Neural progenitor cell (in vitro differentiated cells): ENCODE measurements at regions not wholly inside any gene's neighbourhood (a gene's known extent, or its start where the extent isn't known, plus 50 kb on each side); places are given as distances from the start of the nearest gene placed in this dataset.

ENCODE experiments used
- DNase-seq: peaks from one replicate; pipeline ENCODE4 v3.0.0-alpha.2; 2016; ENCODE audit warnings: low spot score
- H2AFZ ChIP-seq: fragments of 200-600 bp; sonication (generic); replicated peaks from 2 replicates; pipeline ENCODE4 v1.6.1; 2016; ENCODE audit warnings: antibody characterized with exemption
- H3F3A ChIP-seq: fragments of 200-600 bp; sonication (generic); 2 replicates; pipeline ENCODE4 v1.6.1; 2016; ENCODE audit warnings: antibody characterized with exemption, low read depth
- H3K27ac ChIP-seq: fragments of 200-600 bp; sonication (generic); 2 replicates; pipeline ENCODE4 v1.5.1; 2016; ENCODE audit warnings: mild to moderate bottlenecking
- H3K27me3 ChIP-seq: fragments of 200-600 bp; sonication (generic); 2 replicates; pipeline ENCODE4 v1.6.1; 2016; ENCODE audit warnings: mild to moderate bottlenecking, moderate library complexity
- H3K36me3 ChIP-seq: fragments of 200-600 bp; sonication (generic); 2 replicates; pipeline ENCODE4 v1.5.1; 2016
- H3K4me1 ChIP-seq: fragments of 200-600 bp; sonication (generic); 2 replicates; pipeline ENCODE4 v1.6.1; 2016; ENCODE audit warnings: mixed run types
- H3K4me2 ChIP-seq: fragments of 200-600 bp; sonication (generic); 2 replicates; pipeline ENCODE4 v1.6.1; 2016
- H3K4me3 ChIP-seq: fragments of 200-600 bp; sonication (generic); 2 replicates; pipeline ENCODE4 v1.5.1; 2016
- H3K79me2 ChIP-seq: fragments of 200-600 bp; sonication (generic); 2 replicates; pipeline ENCODE4 v1.6.1; 2016; ENCODE audit warnings: low read depth
- H3K9ac ChIP-seq: fragments of 200-600 bp; sonication (generic); 2 replicates; pipeline ENCODE4 v1.6.1; 2016
- H3K9me3 ChIP-seq: fragments of 200-600 bp; sonication (generic); 2 replicates; pipeline ENCODE4 v1.5.1; 2016; ENCODE audit warnings: low read depth
- H4K20me1 ChIP-seq: fragments of 200-600 bp; sonication (generic); 2 replicates; pipeline ENCODE4 v1.6.1; 2016; ENCODE audit warnings: low read depth
- H3K27ac Mint-ChIP-seq: 3 replicates; pipeline ENCODE4 v1.8.0; 2021; ENCODE audit warnings: mixed read lengths
- H3K27me3 Mint-ChIP-seq: 2 replicates; pipeline ENCODE4 v1.8.0; 2022; ENCODE audit warnings: low read depth, mild to moderate bottlenecking, inconsistent platforms, moderate library complexity, mixed read lengths; ENCODE audit not compliant: insufficient read depth
- H3K36me3 Mint-ChIP-seq: 3 replicates; pipeline ENCODE4 v1.8.0; 2021; ENCODE audit warnings: mixed read lengths
- H3K4me1 Mint-ChIP-seq: 3 replicates; pipeline ENCODE4 v1.8.0; 2021; ENCODE audit warnings: mixed read lengths
- H3K4me3 Mint-ChIP-seq: 3 replicates; pipeline ENCODE4 v1.8.0; 2021; ENCODE audit warnings: mild to moderate bottlenecking, moderate library complexity, mixed read lengths
- H3K9me3 Mint-ChIP-seq: 3 replicates; pipeline ENCODE4 v1.8.0; 2020; ENCODE audit warnings: mixed read lengths
- CTCF ChIP-seq: fragments of 200-600 bp; sonication (generic); IDR thresholded peaks from 2 replicates; pipeline ENCODE4 v1.5.1; 2017; ENCODE audit warnings: antibody characterized with exemption, mild to moderate bottlenecking
- EZH2 ChIP-seq: fragments of 200-600 bp; sonication (generic); IDR thresholded peaks from 2 replicates; pipeline ENCODE4 v1.6.1; 2017; ENCODE audit warnings: antibody characterized with exemption, mild to moderate bottlenecking, moderate library complexity
- EZH2phosphoT487 ChIP-seq: fragments of 200-600 bp; sonication (generic); IDR thresholded peaks from 2 replicates; pipeline ENCODE4 v1.6.1; 2017; ENCODE audit warnings: antibody characterized with exemption

GRCh38 chr9:115922444-115922843 lies 231.1 kb upstream of the PAPPA start:
- no peaks in the 10 kb centered on the region for H3F3A ChIP-seq
- H3K79me2 ChIP-seq: no peaks in the 10 kb centered on the region
- no peak overlapping the region for H3K4me3 ChIP-seq
- no peak overlapping the region for H3K9ac ChIP-seq
- Mint-ChIP-seq H3K36me3 (no peaks in the 10 kb centered on the region), H3K4me1 (no peaks in the 10 kb centered on the region), H3K4me3 (no peak overlapping the region), H3K9me3 (peaks cover 3% of the 10 kb centered on the region), H3K27ac (no peak overlapping the region), H3K27me3 (no peaks in the 10 kb centered on the region)
- H4K20me1 ChIP-seq: no peaks in the 10 kb centered on the region
- TF ChIP-seq EZH2 (no peak), EZH2phosphoT487 (no peak), CTCF (no peak)
- H3K27ac ChIP-seq: no peak overlapping the region
- DNase-seq: no peak
- H3K4me2 ChIP-seq: no peak overlapping the region
- peaks cover 5% of the 10 kb centered on the region for H3K9me3 ChIP-seq
- no peaks in the 10 kb centered on the region for H3K4me1 ChIP-seq
- H3K36me3 ChIP-seq: no peaks in the 10 kb centered on the region
- no peaks in the 10 kb centered on the region for H3K27me3 ChIP-seq
- no peak overlapping the region for H2AFZ ChIP-seq

- TF ChIP-seq CTCF (no peak), EZH2phosphoT487 (no peak), EZH2 (no peak)
- H3K27ac ChIP-seq: no peak overlapping the region
- no peaks in the 10 kb centered on the region for H3K36me3 Mint-ChIP-seq
Measured at GRCh38 chr9:115923410-115923809, 230.2 kb upstream of the PAPPA start.

GRCh38 chr9:115923903-115924668 lies 229.5 kb upstream of the PAPPA start:
- H3K79me2 ChIP-seq: no peaks in the 10 kb centered on the region
- no peaks in the 10 kb centered on the region for H3K36me3 ChIP-seq
- H3K4me1 ChIP-seq: no peaks in the 10 kb centered on the region
- no peaks in the 10 kb centered on the region for H3F3A ChIP-seq
- no peak overlapping the region for H2AFZ ChIP-seq
- no peak for DNase-seq
- TF ChIP-seq EZH2phosphoT487 (no peak), EZH2 (no peak), CTCF (no peak)
- H3K27ac Mint-ChIP-seq: no peak overlapping the region
- H3K4me3 ChIP-seq: no peak overlapping the region
- H3K27me3 ChIP-seq: no peaks in the 10 kb centered on the region
- H3K36me3 Mint-ChIP-seq: no peaks in the 10 kb centered on the region
- no peaks in the 10 kb centered on the region for H4K20me1 ChIP-seq
- H3K9me3 Mint-ChIP-seq: no peaks in the 10 kb centered on the region
- no peaks in the 10 kb centered on the region for H3K27me3 Mint-ChIP-seq
- no peak overlapping the region for H3K4me3 Mint-ChIP-seq
- no peak overlapping the region for H3K27ac ChIP-seq
- H3K4me2 ChIP-seq: no peak overlapping the region
- peaks cover 5% of the 10 kb centered on the region for H3K9me3 ChIP-seq
- no peaks in the 10 kb centered on the region for H3K4me1 Mint-ChIP-seq
- H3K9ac ChIP-seq: no peak overlapping the region

More at GRCh38 chr9:115923410-115923809, 230.2 kb upstream of the PAPPA start:
- no peak overlapping the region for H3K9ac ChIP-seq
- no peak overlapping the region for H3K4me2 ChIP-seq
- no peak for DNase-seq
- Mint-ChIP-seq H3K4me3 (no peak overlapping the region), H3K27me3 (no peaks in the 10 kb centered on the region), H3K9me3 (peaks cover 3% of the 10 kb centered on the region), H3K4me1 (no peaks in the 10 kb centered on the region), H3K27ac (no peak overlapping the region)
- H4K20me1 ChIP-seq: no peaks in the 10 kb centered on the region
- no peak overlapping the region for H3K4me3 ChIP-seq
- H3K9me3 ChIP-seq: peaks cover 5% of the 10 kb centered on the region
- H3K27me3 ChIP-seq: no peaks in the 10 kb centered on the region
- H2AFZ ChIP-seq: no peak overlapping the region
- H3K36me3 ChIP-seq: no peaks in the 10 kb centered on the region
- no peaks in the 10 kb centered on the region for H3K79me2 ChIP-seq
- no peaks in the 10 kb centered on the region for H3F3A ChIP-seq
- H3K4me1 ChIP-seq: no peaks in the 10 kb centered on the region
